GM19324 (cell line): ENCODE measurements at regions not wholly inside any gene's neighbourhood (a gene's known extent, or its start where the extent isn't known, plus 50 kb on each side); places are given as distances from the start of the nearest gene placed in this dataset.

Experiments used
- ATAC-seq: cut with Tn5 transposase; IDR thresholded peaks from one replicate; pipeline ENCODE4 v1.9.1; 2021; ENCODE audit warnings: mild to moderate bottlenecking, moderate library complexity; ENCODE audit not compliant: unreplicated experiment, low FRiP score

DNA sequence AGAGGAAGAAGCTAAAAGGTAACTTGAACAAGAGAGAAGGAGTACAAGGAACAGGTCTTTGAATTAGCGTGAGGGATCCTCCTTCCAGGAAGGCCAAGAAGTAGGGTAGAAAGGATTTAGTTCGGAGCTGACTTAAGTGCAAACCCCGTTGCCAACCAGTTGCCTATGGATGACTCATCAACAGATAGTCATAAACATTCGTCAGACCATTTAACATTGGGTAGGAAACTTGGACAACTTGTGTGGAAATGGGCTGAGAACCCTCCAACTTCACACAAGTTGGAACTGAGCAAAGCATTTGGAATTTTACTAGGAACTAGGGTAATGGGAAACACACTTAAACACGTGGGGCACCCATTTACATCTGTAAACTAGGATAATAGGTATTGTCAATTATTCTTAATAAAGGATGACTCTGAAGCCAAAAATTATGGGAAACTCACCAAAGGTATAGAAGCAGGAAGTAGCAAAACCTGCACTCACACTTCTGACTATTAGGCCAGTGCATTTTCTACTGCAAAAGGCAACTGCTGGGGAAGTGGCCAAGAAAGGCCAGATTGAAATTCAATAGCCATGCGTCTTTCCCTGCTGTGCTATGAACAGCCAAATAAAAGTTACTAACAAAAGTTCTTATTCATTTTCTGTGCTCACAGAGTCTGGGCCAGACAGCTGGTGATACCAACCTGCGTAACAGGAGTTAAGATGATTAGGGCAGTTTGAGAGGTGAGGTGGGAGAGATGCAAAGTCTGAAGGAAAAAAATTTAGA lies 174.5 kb upstream of the TMC3 start:
- ATAC-seq, result no peak

GRCh38 chr15:81547521-81548132 lies 173.6 kb upstream of the TMC3 start:
- ATAC-seq, result no peak

DNA sequence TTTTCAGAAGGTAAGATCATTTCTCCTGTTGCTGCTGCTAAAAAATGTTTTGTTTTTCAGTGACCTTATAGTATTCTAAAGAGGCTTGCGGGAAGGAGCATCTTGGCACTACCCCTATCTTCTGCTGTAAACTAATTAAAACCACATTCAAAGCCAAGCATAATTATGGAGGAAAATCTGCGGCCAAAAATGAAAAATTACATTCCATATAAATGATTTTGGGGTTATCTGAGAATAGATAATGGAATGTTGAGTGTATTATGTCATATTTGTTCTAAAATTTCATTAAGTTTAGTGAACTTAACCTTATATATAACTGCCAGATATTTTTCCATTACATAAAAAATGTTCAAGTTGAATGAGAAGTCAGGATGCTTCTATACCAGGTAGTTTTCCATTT lies 170.4 kb upstream of the TMC3 start:
- no peak for ATAC-seq

DNA sequence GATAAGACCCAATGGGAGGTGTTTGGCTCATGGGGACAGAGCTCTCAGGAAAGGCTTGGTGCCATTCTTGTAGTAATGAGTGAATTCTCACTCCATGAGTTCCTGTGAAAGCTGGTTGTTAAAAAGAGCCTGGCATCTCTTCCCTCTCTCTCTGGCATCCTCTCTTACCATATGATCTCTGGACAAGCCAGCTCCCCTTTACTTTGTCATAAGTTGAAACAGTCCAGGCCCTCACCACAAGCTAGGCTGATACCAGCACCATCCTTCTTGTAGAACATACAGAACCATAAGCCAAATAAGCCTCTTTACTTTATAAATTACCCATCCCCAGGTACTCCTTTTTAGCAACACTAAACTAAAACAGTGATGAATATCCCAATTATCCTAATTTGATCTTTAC lies 166.9 kb upstream of the TMC3 start:
- no peak for ATAC-seq

GRCh38 chr15:81536356-81536755 lies 162.3 kb upstream of the TMC3 start:
- ATAC-seq, result no peak

- ATAC-seq, result no peak
Measured at GRCh38 chr15:81534124-81534523, 160.1 kb upstream of the TMC3 start.

DNA sequence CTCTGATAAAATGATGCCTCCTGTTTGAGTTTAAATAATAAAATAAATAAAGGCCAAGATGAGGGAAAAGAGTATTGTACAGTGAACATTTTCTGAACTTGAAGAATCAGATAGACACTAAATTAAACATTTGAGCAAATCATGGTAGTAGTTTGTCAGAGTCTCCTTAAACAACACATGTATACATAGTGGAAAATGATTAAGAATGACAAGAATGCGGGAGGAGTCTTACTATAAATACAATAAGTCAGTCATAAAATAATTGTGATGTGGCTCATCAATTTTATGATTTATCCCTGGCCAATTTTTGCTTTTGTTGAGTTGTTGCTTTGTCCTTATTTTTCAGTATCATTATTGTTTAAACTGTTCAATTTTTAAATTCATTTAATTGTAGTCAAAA lies 158.0 kb upstream of the TMC3 start:
- ATAC-seq, result no peak

- ATAC-seq, result no peak
Measured at GRCh38 chr15:81531109-81531592, 157.1 kb upstream of the TMC3 start.

DNA sequence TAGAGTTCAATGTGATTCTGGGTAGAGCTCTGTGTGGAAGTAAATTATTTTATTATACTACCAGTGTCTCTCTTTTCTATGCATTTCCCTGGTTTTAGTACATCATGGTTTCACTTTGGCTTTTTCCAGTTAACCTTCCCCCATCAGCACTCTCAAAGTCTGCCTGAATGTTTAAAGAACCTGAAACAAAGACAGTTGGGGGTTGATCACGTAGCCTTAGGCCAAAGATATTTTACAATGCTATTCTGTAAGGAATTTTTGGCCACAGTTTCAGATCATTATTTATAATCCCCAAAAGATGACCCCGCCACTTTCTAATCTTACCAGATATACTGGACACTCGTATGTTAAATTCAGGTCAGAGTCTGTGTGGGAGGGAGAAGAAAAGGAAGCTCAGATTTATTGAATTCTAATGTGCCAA lies 156.3 kb upstream of the TMC3 start:
- no peak for ATAC-seq

GRCh38 chr15:81529481-81529880 lies 155.5 kb upstream of the TMC3 start:
- no peak for ATAC-seq

DNA sequence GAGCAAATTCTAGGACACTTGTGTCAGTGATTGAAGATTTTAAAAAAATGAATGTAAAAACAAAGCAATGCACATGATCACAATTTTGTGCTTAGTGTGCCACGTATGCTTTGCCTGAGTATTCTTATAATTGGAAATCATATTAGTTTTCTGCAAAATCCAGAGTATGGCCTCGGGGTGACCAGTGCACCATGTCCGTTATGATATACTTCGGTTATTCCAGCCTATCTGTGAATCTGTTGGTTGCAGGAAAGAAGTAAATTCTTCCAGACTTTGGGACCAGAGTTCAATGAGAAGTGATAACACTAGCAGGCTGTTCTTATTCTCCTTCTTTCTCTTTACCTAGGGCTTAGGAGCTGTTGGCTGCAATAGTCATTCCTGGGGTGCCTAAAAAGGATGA lies 152.0 kb upstream of the TMC3 start:
- no peak for ATAC-seq

GRCh38 chr15:81524496-81524895 lies 150.5 kb upstream of the TMC3 start:
- ATAC-seq, result no peak

DNA sequence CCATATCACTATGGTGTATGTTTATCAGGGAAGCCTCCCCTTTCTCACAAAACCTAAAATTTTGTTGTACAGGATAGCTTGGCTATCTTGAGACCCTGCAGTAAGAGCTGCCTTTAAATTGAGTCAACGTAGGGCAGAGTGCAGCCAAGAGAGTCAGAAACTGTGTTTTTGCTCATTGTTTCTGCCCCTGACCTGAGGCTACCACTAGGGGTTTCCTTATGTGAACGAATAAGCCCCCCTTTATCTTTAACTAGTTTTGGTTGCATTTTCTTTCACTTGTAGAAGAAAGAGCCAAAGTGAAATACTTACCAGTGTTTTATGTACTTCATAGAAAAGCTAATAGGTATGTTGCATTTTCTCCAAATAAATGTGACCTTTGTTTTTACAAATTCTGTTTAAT lies 149.9 kb upstream of the TMC3 start:
- no peak for ATAC-seq

DNA sequence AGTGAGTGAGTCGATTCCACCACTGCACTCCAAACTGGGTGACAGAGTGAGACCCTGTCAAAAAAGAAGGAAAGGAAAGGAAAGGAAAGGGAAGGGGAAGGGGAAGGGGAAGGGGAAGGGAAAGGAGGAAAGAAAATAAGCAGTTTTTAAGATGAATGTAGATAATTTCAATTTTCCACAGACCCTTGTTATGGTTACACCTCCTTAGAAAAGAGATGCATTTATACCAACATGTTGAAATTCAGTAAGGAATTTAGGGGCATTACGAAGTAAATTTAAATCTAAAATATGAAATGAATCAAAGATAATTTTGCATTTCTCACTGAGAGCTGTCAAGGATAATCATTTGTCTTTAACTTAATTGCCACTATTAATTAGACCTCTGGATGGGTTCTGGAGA lies 146.5 kb upstream of the TMC3 start:
- ATAC-seq, result no peak

DNA sequence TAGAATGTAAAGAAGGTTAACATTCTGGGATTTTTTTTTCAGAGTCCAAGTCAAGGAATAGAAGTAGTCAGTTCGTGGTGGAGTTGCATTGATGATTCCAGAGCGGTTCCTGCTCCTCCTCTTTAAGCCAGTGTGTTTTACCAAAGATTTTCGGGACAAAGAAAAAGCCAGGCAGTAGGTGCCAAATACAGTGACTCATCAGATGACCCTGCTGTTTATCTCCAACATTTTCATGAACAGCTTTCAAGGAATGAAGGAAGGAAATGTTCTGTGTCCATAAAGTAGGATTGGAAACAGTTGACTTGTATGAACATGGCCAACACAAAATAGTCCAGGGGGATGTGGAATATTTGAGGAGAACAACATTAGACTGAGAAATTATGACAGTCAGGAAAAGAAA lies 142.4 kb upstream of the TMC3 start:
- no peak for ATAC-seq

- ATAC-seq, result no peak
Measured at GRCh38 chr15:81516012-81516411, 142.0 kb upstream of the TMC3 start.

DNA sequence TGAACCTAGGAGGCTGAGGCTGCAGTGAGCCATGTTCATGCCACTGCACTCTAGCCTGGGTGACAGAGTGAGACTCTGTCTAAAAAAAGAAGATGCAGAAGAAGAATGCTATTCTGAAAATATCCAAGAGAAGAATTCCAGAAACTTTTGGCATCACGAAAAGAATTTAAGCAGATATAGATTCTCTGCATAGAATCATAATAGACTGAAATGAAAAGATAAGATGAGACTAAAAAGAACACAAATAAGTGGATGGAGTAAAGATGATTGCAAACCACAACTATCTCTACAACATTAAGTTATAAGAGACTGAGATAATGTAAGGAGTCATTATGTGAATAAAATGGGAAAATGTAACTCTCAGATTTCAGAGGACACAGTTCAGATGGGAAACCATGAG lies 140.7 kb upstream of the TMC3 start:
- no peak for ATAC-seq

DNA sequence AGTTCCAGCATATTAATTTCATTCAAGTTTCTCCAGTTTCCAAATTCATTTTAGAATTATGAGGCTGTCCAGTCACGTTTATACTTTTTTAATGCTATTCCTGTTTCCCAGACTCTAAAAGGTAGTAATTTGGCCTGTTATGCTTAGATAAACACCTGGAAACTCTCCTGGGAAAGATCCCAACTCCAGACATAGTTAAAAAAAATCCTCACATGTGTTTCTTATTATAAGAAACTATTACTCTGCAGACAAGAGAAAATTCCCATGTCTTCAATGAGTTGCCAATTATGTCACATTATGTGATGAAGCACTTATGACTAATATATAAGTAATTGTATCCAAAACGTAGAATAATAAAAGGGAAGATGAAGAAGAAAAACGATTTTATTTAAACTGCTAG lies 137.1 kb upstream of the TMC3 start:
- ATAC-seq, result no peak

DNA sequence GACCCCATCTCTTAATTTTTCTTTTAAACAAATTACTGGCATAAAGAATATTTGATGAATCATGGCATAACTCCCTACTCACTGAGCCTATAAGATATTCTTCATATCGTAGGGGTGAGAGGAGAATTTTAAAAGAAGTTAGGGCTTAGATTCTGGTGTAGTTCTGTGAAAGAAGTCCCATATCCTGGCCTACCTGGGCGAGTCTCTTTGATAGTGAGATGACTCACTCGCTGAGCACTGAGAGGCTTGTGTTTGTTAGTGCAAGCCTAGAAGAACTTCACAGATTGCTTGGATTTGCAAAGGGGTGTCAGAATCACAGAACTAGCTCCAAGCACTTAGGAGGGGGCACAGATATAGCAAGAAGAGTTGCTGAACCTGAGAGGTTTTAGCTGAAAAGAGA lies 133.8 kb upstream of the TMC3 start:
- ATAC-seq, result no peak

DNA sequence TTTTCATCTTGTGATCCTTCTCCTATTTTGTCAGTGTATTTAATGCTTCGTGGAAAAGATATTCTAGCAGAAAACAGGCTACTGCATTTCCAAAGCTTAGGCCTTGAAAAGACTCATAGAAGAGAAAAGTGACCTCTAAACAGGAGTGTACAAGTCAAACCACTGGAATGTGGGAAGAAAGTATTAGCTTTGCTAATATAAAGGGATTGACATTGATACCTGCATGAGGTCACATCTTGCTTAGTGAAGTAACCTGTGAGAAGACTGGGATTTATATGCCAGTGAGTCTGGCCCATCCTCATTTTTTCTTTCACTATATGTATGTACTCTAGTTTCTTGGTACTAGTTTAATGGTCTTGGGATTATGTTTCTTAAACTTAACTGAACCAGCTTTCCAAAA lies 132.9 kb upstream of the TMC3 start:
- ATAC-seq, result no peak

GRCh38 chr15:81506071-81506470 lies 132.1 kb upstream of the TMC3 start:
- no peak for ATAC-seq

DNA sequence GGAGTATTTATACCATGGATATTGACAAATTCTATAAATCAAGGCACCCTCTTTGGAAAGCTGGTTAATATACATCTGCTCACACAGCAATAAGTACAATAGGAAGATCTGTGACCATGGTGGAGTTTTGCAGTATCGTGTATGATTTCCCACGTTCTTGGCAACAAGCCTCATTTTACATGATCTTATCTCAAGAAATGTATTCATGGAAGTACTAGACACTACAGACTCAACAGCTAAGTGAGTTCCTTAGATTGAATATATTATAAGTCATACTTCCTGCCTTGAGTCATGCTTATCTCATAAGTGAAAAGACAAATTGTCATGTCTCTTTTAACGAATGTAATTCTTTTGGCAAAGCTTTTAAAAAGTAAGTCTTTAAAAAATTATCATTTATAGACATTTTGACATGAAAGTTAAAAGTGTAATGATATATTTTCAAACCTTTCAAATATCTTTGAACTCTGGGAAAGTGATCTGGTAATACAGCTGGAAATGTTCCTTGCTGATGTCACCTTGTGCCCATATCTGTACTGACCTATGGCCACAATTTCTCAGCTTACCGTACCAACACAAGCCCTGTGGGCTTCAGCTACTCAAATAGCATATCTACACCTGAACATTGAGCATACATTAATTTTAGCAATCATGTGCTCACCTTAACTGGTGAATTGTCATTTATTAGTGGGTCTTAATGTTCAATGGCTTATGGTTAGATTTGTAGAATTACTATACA lies 130.3 kb upstream of the TMC3 start:
- ATAC-seq, result no peak
